Sigmoid colon (tissue), 4 donors: ENCODE measurements at regions not wholly inside any gene's neighbourhood (a gene's known extent, or its start where the extent isn't known, plus 50 kb on each side); places are given as distances from the start of the nearest gene placed in this dataset.

Source experiments
- EP300 ChIP-seq, 4 donors: sonication (generic); formaldehyde crosslinking; IDR thresholded peaks; one replicate each; pipeline ENCODE4 v1.6.1; 2017; ENCODE audit warnings: antibody characterized with exemption in 4 of 4
- POLR2A ChIP-seq, 2 donors: fragments of 450-650 bp; IDR thresholded peaks; one replicate each; pipeline ENCODE4 v1.6.1; 2016; ENCODE audit warnings: antibody characterized with exemption in 2 of 2, mild to moderate bottlenecking in 2 of 2, moderate library complexity in 2 of 2
- TF ChIP-seq, protein P1 (sequence below), 4 experiments: fragments of 450-650 bp in 3 of 4; fragments of 200-600 bp in 1 of 4; IDR thresholded peaks; one replicate each; pipeline ENCODE4 v1.5.1; 2016 to 2019; ENCODE audit warnings: antibody characterized with exemption in 4 of 4, mild to moderate bottlenecking in 3 of 4, moderate library complexity in 2 of 4

GRCh38 chr10:7003831-7004395 lies 406.9 kb downstream of the SFMBT2 start:
- TF ChIP-seq, protein P1, sequence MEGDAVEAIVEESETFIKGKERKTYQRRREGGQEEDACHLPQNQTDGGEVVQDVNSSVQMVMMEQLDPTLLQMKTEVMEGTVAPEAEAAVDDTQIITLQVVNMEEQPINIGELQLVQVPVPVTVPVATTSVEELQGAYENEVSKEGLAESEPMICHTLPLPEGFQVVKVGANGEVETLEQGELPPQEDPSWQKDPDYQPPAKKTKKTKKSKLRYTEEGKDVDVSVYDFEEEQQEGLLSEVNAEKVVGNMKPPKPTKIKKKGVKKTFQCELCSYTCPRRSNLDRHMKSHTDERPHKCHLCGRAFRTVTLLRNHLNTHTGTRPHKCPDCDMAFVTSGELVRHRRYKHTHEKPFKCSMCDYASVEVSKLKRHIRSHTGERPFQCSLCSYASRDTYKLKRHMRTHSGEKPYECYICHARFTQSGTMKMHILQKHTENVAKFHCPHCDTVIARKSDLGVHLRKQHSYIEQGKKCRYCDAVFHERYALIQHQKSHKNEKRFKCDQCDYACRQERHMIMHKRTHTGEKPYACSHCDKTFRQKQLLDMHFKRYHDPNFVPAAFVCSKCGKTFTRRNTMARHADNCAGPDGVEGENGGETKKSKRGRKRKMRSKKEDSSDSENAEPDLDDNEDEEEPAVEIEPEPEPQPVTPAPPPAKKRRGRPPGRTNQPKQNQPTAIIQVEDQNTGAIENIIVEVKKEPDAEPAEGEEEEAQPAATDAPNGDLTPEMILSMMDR (IDR thresholded peaks at IDR 0.05) = no peak
- TF ChIP-seq EP300 (IDR thresholded peaks at IDR 0.05) (no peak), POLR2A (IDR thresholded peaks at IDR 0.05) (no peak)
